ENCODE measurements at regions not wholly inside any gene's neighbourhood (a gene's known extent, or its start where the extent isn't known, plus 50 kb on each side); places are given as distances from the start of the nearest gene placed in this dataset.

DNA sequence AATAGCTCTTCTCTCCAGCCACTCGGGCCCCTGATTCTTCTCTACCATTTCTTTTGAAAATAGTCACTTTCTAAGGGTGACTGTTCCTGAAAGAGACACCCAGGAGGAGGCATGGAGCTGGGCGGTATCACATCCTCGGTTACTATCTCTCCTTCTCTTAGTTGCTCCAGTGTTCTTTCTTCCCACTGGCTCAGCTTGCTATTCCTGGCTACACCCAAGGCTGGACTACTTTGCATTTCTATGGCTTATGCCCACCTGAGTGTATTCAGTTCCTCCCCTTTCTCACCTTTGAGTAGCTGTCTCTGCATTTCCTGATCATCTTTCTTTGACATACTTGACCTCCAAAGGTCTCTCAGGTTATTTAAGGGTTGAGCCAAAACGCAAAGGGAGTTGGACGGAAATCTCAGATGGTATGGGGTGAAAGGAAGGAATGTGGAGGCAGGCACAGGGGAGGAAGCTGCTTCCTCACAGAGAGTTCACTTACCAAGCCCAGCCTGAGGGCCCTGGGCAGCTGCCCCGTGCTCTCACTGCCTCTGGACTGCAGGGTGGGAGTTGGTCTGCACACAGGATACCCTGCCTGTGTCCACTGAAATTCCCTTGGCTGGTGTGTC is 155.7 kb downstream of the SNX19 start:
- peak overlapping the region; percentile 26; the same call in 1 of the 2 replicates for H3K9ac ChIP-seq (ENCODE audit: low read depth, low read length)
- H3K9me3 ChIP-seq (ENCODE audit: control insufficient read depth, insufficient read depth, low read length): peaks cover 5% of the 10 kb centered on the region; the same call in 1 of the 2 replicates
- H3K4me1 ChIP-seq (ENCODE audit: insufficient read depth, low read length): peaks cover 33% of the 10 kb centered on the region
- no peaks in the 10 kb centered on the region for H3K36me3 ChIP-seq (ENCODE audit: insufficient read depth, low read length)

DNA sequence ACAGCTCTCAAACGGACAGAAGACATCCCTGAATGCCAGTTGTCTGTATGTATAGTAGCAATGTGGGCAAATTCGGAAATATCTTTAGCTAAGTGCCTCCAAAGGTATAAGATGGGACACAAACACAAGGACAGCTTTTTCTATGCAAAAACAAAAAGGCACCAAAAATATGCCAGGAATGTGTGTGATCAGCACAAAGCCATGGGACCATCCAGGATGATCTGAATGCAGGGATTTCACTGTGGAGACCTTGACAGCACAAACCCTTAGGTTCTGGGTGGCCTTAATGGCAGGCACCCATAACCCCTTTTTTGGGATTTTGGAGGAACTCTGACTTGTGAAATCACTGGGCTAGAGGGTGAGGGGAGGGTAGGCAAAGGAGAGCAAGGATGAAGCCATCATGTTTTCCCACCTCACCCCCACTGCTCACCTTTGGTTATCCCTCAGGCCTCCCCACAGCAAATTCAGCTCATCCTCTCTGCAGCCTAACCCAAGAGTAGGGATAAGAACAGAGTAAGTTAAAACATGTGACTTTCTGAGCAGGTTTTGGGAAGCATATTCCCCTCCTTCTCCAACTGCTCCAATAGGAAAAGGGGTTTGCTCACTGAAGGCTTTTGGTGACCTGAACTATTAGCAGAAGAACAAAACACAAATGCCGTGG is 154.6 kb downstream of the SNX19 start:
- H3K9ac ChIP-seq (ENCODE audit: low read depth, low read length): no peak overlapping the region
- H3K9me3 ChIP-seq (ENCODE audit: control insufficient read depth, insufficient read depth, low read length): peaks cover 5% of the 10 kb centered on the region; the same call in 1 of the 2 replicates
- H3K4me1 ChIP-seq (ENCODE audit: insufficient read depth, low read length): peaks cover 33% of the 10 kb centered on the region
- no peaks in the 10 kb centered on the region for H3K36me3 ChIP-seq (ENCODE audit: insufficient read depth, low read length)

GRCh38 chr11:130762638-130763037 is 153.6 kb downstream of the SNX19 start:
- Histone ChIP-seq H3K9ac (ENCODE audit: low read depth, low read length) (no peak overlapping the region), H3K9me3 (ENCODE audit: control insufficient read depth, insufficient read depth, low read length) (peaks cover 5% of the 10 kb centered on the region; the same call in 1 of the 2 replicates), H3K36me3 (ENCODE audit: insufficient read depth, low read length) (no peaks in the 10 kb centered on the region), H3K4me1 (ENCODE audit: insufficient read depth, low read length) (peaks cover 33% of the 10 kb centered on the region)

DNA sequence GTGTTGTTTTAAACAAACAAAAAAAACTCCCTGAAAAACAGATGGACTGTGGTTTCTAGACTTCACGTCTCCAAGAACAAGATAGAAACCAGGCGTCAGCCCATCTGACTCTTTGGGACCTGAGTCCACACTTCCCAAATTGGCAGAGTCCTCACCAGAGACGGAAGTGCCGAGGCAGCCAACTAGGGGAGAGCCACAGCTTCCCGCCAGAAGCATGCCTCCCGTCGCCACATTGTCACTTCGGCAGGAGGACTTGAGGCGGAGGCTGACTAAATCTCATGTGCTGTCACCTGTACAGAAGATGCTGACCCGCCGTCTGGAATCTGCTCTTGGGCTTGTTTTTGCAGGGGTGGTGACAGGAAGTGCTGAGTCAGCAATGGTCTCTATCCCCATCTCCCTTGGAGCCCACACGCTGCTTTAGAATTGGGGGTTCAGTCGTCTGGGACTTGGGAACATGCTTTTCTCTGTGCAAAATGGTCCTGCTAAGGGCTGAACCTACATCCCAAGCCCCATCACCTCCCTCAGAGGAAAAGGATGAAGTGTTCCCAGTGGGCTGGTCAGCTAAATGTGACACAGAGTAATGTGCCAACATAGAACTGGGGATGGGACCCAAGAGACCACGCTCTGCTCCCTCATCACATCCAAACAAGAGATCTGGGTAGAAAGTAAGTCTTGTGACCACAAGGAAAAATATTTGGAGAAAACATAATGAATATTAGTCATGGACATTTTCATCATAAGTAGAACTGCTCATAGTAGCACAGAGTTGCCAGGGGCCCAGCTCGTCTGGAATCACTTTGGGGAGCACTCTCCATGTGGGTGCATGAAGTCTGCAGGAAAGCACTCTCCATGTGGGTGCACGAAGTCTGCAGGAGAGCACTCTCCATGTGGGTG is 152.9 kb downstream of the SNX19 start:
- H3K36me3 ChIP-seq (ENCODE audit: insufficient read depth, low read length): no peaks in the 10 kb centered on the region
- peaks cover 5% of the 10 kb centered on the region; the same call in 1 of the 2 replicates for H3K9me3 ChIP-seq (ENCODE audit: control insufficient read depth, insufficient read depth, low read length)
- no peak overlapping the region for H3K9ac ChIP-seq (ENCODE audit: low read depth, low read length)
- H3K4me1 ChIP-seq (ENCODE audit: insufficient read depth, low read length): peaks cover 33% of the 10 kb centered on the region

- peaks cover 19% of the 10 kb centered on the region for H3K4me1 ChIP-seq (ENCODE audit: insufficient read depth, low read length)
- H3K9me3 ChIP-seq (ENCODE audit: control insufficient read depth, insufficient read depth, low read length): peaks cover 7% of the 10 kb centered on the region; the same call in 1 of the 2 replicates
- H3K36me3 ChIP-seq (ENCODE audit: insufficient read depth, low read length): no peaks in the 10 kb centered on the region
- H3K9ac ChIP-seq (ENCODE audit: low read depth, low read length): no peak overlapping the region
Measured at GRCh38 chr11:130765406-130765805, 150.9 kb downstream of the SNX19 start.

GRCh38 chr11:130765951-130766649 is 150.2 kb downstream of the SNX19 start:
- peaks cover 7% of the 10 kb centered on the region; the same call in 1 of the 2 replicates for H3K9me3 ChIP-seq (ENCODE audit: control insufficient read depth, insufficient read depth, low read length)
- no peaks in the 10 kb centered on the region for H3K36me3 ChIP-seq (ENCODE audit: insufficient read depth, low read length)
- no peak overlapping the region for H3K9ac ChIP-seq (ENCODE audit: low read depth, low read length)
- peaks cover 12% of the 10 kb centered on the region for H3K4me1 ChIP-seq (ENCODE audit: insufficient read depth, low read length)

- H3K9me3 ChIP-seq (ENCODE audit: control insufficient read depth, insufficient read depth, low read length): peaks cover 7% of the 10 kb centered on the region; the same call in 1 of the 2 replicates
- H3K9ac ChIP-seq (ENCODE audit: low read depth, low read length): no peak overlapping the region
- H3K36me3 ChIP-seq (ENCODE audit: insufficient read depth, low read length): no peaks in the 10 kb centered on the region
- peaks cover 4% of the 10 kb centered on the region for H3K4me1 ChIP-seq (ENCODE audit: insufficient read depth, low read length)
Measured at GRCh38 chr11:130766650-130767565, 149.4 kb downstream of the SNX19 start.

GRCh38 chr11:130769782-130770535 is 146.3 kb downstream of the SNX19 start:
- H3K9ac ChIP-seq (ENCODE audit: low read depth, low read length): no peak overlapping the region
- no peaks in the 10 kb centered on the region for H3K4me1 ChIP-seq (ENCODE audit: insufficient read depth, low read length)
- 0 out of 2 replicates have a peak, but pooled peaks cover 2% of the 10 kb centered on the region for H3K9me3 ChIP-seq (ENCODE audit: control insufficient read depth, insufficient read depth, low read length)
- H3K36me3 ChIP-seq (ENCODE audit: insufficient read depth, low read length): no peaks in the 10 kb centered on the region

DNA sequence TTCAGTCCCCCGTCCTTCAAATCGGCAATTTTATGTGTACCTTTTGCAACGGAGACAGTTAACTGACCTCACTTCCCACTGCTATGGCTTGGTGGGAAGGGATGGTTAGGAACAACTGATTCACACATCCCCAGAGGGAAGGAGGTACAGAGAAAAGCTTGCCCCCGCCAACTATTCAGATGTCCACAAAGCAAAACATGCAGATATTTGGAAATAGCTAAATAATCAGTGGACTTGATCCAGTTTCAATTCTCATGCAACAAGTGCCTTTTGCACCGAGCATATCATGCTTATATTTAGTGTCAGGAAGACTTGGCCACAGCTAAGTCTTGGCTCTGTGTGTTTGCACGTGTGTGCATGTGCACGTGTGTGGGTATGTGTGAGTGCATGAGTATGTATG is 144.6 kb downstream of the SNX19 start:
- no peaks in the 10 kb centered on the region for H3K36me3 ChIP-seq (ENCODE audit: insufficient read depth, low read length)
- no peak overlapping the region for H3K9ac ChIP-seq (ENCODE audit: low read depth, low read length)
- H3K4me1 ChIP-seq (ENCODE audit: insufficient read depth, low read length): no peaks in the 10 kb centered on the region
- H3K9me3 ChIP-seq (ENCODE audit: control insufficient read depth, insufficient read depth, low read length): 0 out of 2 replicates have a peak, but pooled peaks cover 2% of the 10 kb centered on the region

DNA sequence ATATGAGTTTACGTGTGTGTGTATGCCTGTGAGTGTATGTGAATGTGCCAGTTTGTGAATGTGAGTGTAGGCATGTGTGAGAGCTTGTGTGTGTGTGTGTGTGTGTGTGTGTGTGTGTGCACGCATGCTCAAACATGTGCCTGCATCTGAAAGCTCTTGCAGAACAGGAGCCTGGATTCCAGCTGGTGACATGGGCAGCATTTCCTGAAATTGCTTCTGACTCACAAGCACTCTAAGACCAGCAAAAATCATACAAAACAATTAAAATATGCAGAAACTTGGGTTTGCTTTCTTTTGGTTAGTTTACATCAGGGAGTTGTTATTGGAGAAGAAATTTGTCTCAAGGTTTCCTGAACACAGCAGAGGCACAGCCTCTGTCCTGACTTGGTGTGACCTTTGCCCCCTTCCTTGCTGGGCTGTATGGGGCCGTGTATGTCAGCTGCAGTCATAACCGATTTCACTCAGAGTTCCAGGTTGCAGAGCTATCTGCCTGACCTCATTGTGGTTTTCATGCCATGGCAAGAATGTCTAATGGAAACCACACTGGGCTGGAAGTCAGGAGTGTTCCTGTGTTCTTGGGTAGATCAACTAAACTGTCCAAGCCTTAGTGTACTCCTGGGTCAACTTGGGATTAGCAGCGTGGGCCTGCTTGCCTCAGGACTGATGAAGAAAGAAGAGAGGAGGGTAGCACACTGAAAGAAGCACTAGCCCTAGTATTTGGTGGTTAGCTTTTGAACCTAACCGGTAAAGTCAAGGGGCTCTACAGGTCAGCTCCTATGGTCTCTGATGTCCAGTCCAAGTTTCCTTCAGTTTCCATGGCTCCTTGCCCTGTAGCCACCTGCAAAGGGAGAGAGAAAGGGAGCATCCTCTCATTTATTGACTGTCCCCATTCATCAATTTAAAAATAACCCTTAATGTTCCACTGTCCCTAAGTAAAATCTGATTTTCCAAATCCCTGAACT is 143.7 kb downstream of the SNX19 start:
- no peaks in the 10 kb centered on the region for H3K36me3 ChIP-seq (ENCODE audit: insufficient read depth, low read length)
- H3K4me1 ChIP-seq (ENCODE audit: insufficient read depth, low read length): no peaks in the 10 kb centered on the region
- H3K9ac ChIP-seq (ENCODE audit: low read depth, low read length): no peak overlapping the region
- 0 out of 2 replicates have a peak, but pooled peaks cover 2% of the 10 kb centered on the region for H3K9me3 ChIP-seq (ENCODE audit: control insufficient read depth, insufficient read depth, low read length)

DNA sequence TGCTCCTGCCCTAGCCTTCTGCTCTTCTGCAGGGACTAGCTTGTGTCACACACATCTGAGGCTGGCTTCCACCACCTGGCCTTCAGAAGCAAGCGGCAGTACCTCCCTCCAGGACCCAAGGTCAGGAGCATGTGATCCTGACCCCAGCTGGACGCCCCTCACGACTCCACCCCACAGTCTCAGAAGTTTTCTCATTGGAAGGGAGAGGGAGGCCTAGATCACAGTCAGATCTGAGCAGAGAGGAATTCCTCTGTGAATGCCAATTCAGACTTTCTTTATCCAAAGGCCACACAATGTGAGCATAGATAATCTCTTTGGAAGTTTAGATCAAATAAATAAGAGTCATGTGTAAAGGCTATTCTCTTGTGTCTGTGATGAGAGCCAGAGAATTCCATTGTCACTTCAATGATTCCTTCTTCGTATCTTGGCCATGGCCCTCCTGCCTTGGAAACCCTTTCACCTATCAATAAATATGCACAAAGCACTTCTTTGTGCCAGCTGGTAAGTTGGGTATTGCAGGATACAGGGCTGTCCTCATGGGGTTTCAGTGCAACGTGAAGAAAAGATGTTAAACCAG is 142.9 kb downstream of the SNX19 start:
- H3K4me1 ChIP-seq (ENCODE audit: insufficient read depth, low read length): no peaks in the 10 kb centered on the region
- H3K9ac ChIP-seq (ENCODE audit: low read depth, low read length): no peak overlapping the region
- H3K9me3 ChIP-seq (ENCODE audit: control insufficient read depth, insufficient read depth, low read length): 0 out of 2 replicates have a peak, but pooled peaks cover 2% of the 10 kb centered on the region
- no peaks in the 10 kb centered on the region for H3K36me3 ChIP-seq (ENCODE audit: insufficient read depth, low read length)

Data from ES-I3 (cell line).